OCI-LY7 (cell line): ENCODE measurements at regions not wholly inside any gene's neighbourhood (a gene's known extent, or its start where the extent isn't known, plus 50 kb on each side); places are given as distances from the start of the nearest gene placed in this dataset.

Experiments used
- CTCF ChIP-seq: fragments of 200-600 bp; sonication (generic); conservative IDR thresholded peaks from 2 replicates; pipeline ENCODE4 v1.5.1; 2014; ENCODE audit warnings: mild to moderate bottlenecking, antibody characterized with exemption, low read length, moderate library complexity, mixed read lengths
- EZH2phosphoT487 ChIP-seq: fragments of 200-600 bp; sonication (generic); IDR thresholded peaks from 2 replicates; pipeline ENCODE4 v1.6.1; 2018; ENCODE audit warnings: low read depth, borderline replicate concordance, mild to moderate bottlenecking, mixed run types, antibody characterized with exemption, low read length, moderate library complexity, mixed read lengths

- TF ChIP-seq CTCF (no peak), EZH2phosphoT487 (no peak)
Observed at GRCh38 chr17:77693301-77693700, 265.2 kb upstream of the TNRC6C start.
